Gastroesophageal sphincter (tissue), 4 donors: ENCODE measurements at regions not wholly inside any gene's neighbourhood (a gene's known extent, or its start where the extent isn't known, plus 50 kb on each side); places are given as distances from the start of the nearest gene placed in this dataset.

ENCODE experiments used
- ATAC-seq: fragments of 150-250 bp; one replicate; pipeline ENCODE4 v1.9.1; 2016; ENCODE audit warnings: mild to moderate bottlenecking, moderate library complexity
- H3K27ac ChIP-seq, 4 donors: fragments of 200-600 bp; sonication (generic) in 3 of 4; 1 replicate in 3 of 4; 2 replicates in 1 of 4; pipeline ENCODE4 v1.5.1; 2016 to 2019
- H3K27me3 ChIP-seq: fragments of 200-600 bp; sonication (generic); one replicate; pipeline ENCODE4 v1.5.1; 2019
- H3K36me3 ChIP-seq, 2 donors: fragments of 200-600 bp; sonication (generic); one replicate each; pipeline ENCODE4 v1.5.1; 2019; ENCODE audit warnings: control low read depth in 1 of 2
- H3K4me1 ChIP-seq, 3 donors: fragments of 200-600 bp; sonication (generic); 1 replicate in 2 of 3; 2 replicates in 1 of 3; pipeline ENCODE4 v1.5.1; 2016 to 2019; ENCODE audit warnings: control low read depth in 2 of 3
- H3K4me3 ChIP-seq, 2 donors: fragments of 200-600 bp; sonication (generic); one replicate each; pipeline ENCODE4 v1.5.1; 2019; ENCODE audit warnings: mild to moderate bottlenecking in 1 of 2, moderate library complexity in 1 of 2
- H3K9me3 ChIP-seq, 3 donors: fragments of 200-600 bp; sonication (generic); one replicate each; pipeline ENCODE4 v1.5.1; 2017 to 2019; ENCODE audit warnings: control low read depth in 2 of 3
- CTCF ChIP-seq, 4 experiments: fragments of 200-600 bp in 2 of 4; fragments of 450-650 bp in 2 of 4; sonication (generic) in 1 of 4; IDR thresholded peaks; one replicate each; pipeline ENCODE4 v1.5.1; 2017 to 2019; ENCODE audit warnings: antibody characterized with exemption in 4 of 4, mild to moderate bottlenecking in 2 of 4, moderate library complexity in 2 of 4
- EP300 ChIP-seq: sonication (generic); formaldehyde crosslinking; IDR thresholded peaks from one replicate; pipeline ENCODE4 v1.6.1; 2017; ENCODE audit warnings: antibody characterized with exemption, mild to moderate bottlenecking
- POLR2A ChIP-seq, 2 donors: fragments of 450-650 bp; IDR thresholded peaks; one replicate each; pipeline ENCODE4 v1.6.1; 2017; ENCODE audit warnings: antibody characterized with exemption in 2 of 2, mild to moderate bottlenecking in 2 of 2, moderate library complexity in 1 of 2
- POLR2AphosphoS5 ChIP-seq: sonication (generic); formaldehyde crosslinking; IDR thresholded peaks from one replicate; pipeline ENCODE4 v1.6.1; 2017; ENCODE audit warnings: antibody characterized with exemption
- WGBS, 2 donors: methylation state at CpG; one replicate each; pipeline ENCODE4 v1.1.5; 2018; ENCODE audit warnings: low coverage in 1 of 2; 5-methylcytosine and 5-hydroxymethylcytosine counted together

GRCh38 chrX:38943120-38943519 is 141.9 kb downstream of the MID1IP1 start:
- H3K27ac ChIP-seq, result no peak overlapping the region
- no peak for ATAC-seq
- H3K27me3 ChIP-seq, result no peaks in the 10 kb centered on the region
- WGBS, 2 donors, result 64% methylated on average over 1 of the region's 1 CpG; no CpG with 5 or more reads in 1 of the 2 donors
- no peaks in the 10 kb centered on the region for H3K4me1 ChIP-seq
- H3K36me3 ChIP-seq, result no peaks in the 10 kb centered on the region
- TF ChIP-seq POLR2AphosphoS5, result no peak
- TF ChIP-seq EP300, result no peak
- TF ChIP-seq CTCF (IDR thresholded peaks at IDR 0.05), result no peak
- TF ChIP-seq POLR2A (IDR thresholded peaks at IDR 0.05), result no peak
- H3K4me3 ChIP-seq, result no peak overlapping the region
- H3K9me3 ChIP-seq, result no peaks in the 10 kb centered on the region

- no peak for ATAC-seq
- Histone ChIP-seq H3K4me3 (no peak overlapping the region), H3K9me3 (no peaks in the 10 kb centered on the region), H3K4me1 (no peaks in the 10 kb centered on the region), H3K27ac (no peak overlapping the region), H3K27me3 (no peaks in the 10 kb centered on the region), H3K36me3 (no peaks in the 10 kb centered on the region)
- TF ChIP-seq CTCF (IDR thresholded peaks at IDR 0.05) (no peak), EP300 (no peak), POLR2AphosphoS5 (no peak), POLR2A (IDR thresholded peaks at IDR 0.05) (no peak)
Measured at GRCh38 chrX:38948046-38948445, 146.8 kb downstream of the MID1IP1 start.

DNA sequence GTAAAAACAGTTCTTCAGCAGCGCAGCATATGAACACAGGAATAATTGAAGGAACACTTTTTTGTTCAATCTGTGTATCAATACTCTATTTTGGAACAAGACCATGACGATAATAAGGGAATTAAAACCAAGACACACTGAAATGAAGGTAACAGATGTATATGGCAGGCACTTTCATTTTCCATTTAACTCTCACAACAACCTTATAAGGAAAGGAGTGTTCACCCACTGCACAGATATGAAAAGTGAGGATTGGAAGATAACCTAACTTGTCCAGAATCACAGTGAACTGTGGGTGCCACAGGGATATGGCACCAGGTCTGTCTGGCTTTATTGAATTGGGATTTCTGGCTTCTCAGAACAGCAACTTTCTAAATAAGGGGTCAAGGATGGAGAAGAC is 153.3 kb downstream of the MID1IP1 start:
- 84 to 93% methylated on average over 2 of the region's 2 CpGs for WGBS, 2 donors
- no peak overlapping the region for H3K27ac ChIP-seq
- no peak for ATAC-seq
- no peak for TF ChIP-seq POLR2A (IDR thresholded peaks at IDR 0.05)
- no peak for TF ChIP-seq POLR2AphosphoS5
- no peak for TF ChIP-seq CTCF (IDR thresholded peaks at IDR 0.05)
- TF ChIP-seq EP300, result no peak
- H3K36me3 ChIP-seq, result no peaks in the 10 kb centered on the region
- no peaks in the 10 kb centered on the region for H3K4me1 ChIP-seq
- H3K27me3 ChIP-seq, result no peaks in the 10 kb centered on the region
- no peak overlapping the region for H3K4me3 ChIP-seq
- H3K9me3 ChIP-seq, result no peaks in the 10 kb centered on the region

DNA sequence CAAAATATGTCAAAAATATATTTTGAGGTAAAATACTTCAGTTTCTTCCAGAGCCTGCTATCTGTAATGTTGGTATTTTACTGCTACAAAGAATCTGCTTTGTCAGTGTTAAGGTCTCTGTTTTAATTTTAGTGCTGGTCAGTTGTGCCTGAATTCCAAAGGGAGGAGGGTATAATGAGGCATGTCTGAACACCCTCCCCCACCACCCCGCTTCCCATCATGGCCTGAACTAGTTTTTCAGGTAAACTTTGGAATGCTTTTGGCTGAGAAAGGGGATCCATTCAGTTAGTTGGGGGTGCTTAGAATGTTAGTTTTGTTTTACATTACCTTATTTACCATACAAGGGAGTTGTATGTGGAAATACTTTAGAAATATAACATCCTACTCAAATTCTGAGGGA is 158.5 kb downstream of the MID1IP1 start:
- H3K9me3 ChIP-seq, result no peaks in the 10 kb centered on the region
- H3K27me3 ChIP-seq, result no peaks in the 10 kb centered on the region
- no peaks in the 10 kb centered on the region for H3K36me3 ChIP-seq
- H3K4me3 ChIP-seq, result no peak overlapping the region
- no peak for TF ChIP-seq POLR2A (IDR thresholded peaks at IDR 0.05)
- TF ChIP-seq CTCF (IDR thresholded peaks at IDR 0.05), result no peak
- TF ChIP-seq EP300, result no peak
- TF ChIP-seq POLR2AphosphoS5, result no peak
- H3K27ac ChIP-seq, result peak overlapping the region in 1 of 4 donors; percentile 27
- ATAC-seq, result no peak
- WGBS, 2 donors, result 60% methylated on average over 1 of the region's 1 CpG; no CpG with 5 or more reads in 1 of the 2 donors
- no peaks in the 10 kb centered on the region for H3K4me1 ChIP-seq

- H3K4me3 ChIP-seq, result no peak overlapping the region
- no peaks in the 10 kb centered on the region for H3K4me1 ChIP-seq
- no peaks in the 10 kb centered on the region for H3K36me3 ChIP-seq
- H3K27me3 ChIP-seq, result no peaks in the 10 kb centered on the region
- H3K9me3 ChIP-seq, result no peaks in the 10 kb centered on the region
- peak; percentile 70 for ATAC-seq
- WGBS, 2 donors, result 33 to 66% methylated on average over 2 of the region's 2 CpGs
- peak overlapping the region in 1 of 4 donors; percentile 27 for H3K27ac ChIP-seq
- TF ChIP-seq POLR2AphosphoS5 (no peak), EP300 (no peak), POLR2A (IDR thresholded peaks at IDR 0.05) (no peak), CTCF (IDR thresholded peaks at IDR 0.05) (no peak)
Measured at GRCh38 chrX:38960137-38960536, 158.9 kb downstream of the MID1IP1 start.
